ENCODE measurements at regions not wholly inside any gene's neighbourhood (a gene's known extent, or its start where the extent isn't known, plus 50 kb on each side); places are given as distances from the start of the nearest gene placed in this dataset.

GRCh38 chr21:15273244-15273643, 208.4 kb upstream of the NRIP1 start:
- no peak overlapping the region for H3K27ac Mint-ChIP-seq
- no peak for DNase-seq
- no peak for TF ChIP-seq CTCF (IDR thresholded peaks at IDR 0.05)
- H3K4me3 Mint-ChIP-seq: no peak overlapping the region
- ChIA-PET CTCF (no interaction called here), POLR2A (no interaction called here)
- H3K9me3 Mint-ChIP-seq: no peaks in the 10 kb centered on the region
- H3K4me1 Mint-ChIP-seq: no peaks in the 10 kb centered on the region
- H3K27me3 Mint-ChIP-seq: no peaks in the 10 kb centered on the region
- ATAC-seq (ENCODE audit: low read depth): no peak
- intact Hi-C loops (cut with micrococcal nuclease): no loop called here
- H3K36me3 Mint-ChIP-seq (ENCODE audit: low read depth): no peaks in the 10 kb centered on the region

GRCh38 chr21:15274701-15275485, 210.1 kb upstream of the NRIP1 start:
- H3K4me3 Mint-ChIP-seq: no peak overlapping the region
- no peaks in the 10 kb centered on the region for H3K9me3 Mint-ChIP-seq
- no peak overlapping the region for H3K27ac Mint-ChIP-seq
- POLR2A ChIA-PET: no interaction called here
- H3K36me3 Mint-ChIP-seq (ENCODE audit: low read depth): no peaks in the 10 kb centered on the region
- intact Hi-C loops (cut with micrococcal nuclease): no loop called here
- no peaks in the 10 kb centered on the region for H3K4me1 Mint-ChIP-seq
- CTCF ChIA-PET: no interaction called here
- ATAC-seq (ENCODE audit: low read depth): no peak
- no peak for TF ChIP-seq CTCF (IDR thresholded peaks at IDR 0.05)
- no peak for DNase-seq
- H3K27me3 Mint-ChIP-seq: no peaks in the 10 kb centered on the region

GRCh38 chr21:15275615-15276235, 210.9 kb upstream of the NRIP1 start:
- no peaks in the 10 kb centered on the region for H3K36me3 Mint-ChIP-seq (ENCODE audit: low read depth)
- TF ChIP-seq CTCF (IDR thresholded peaks at IDR 0.05): no peak
- POLR2A ChIA-PET: no interaction called here
- CTCF ChIA-PET: no interaction called here
- H3K9me3 Mint-ChIP-seq: no peaks in the 10 kb centered on the region
- H3K27ac Mint-ChIP-seq: no peak overlapping the region
- intact Hi-C loops (cut with micrococcal nuclease): no loop called here
- H3K4me1 Mint-ChIP-seq: no peaks in the 10 kb centered on the region
- DNase-seq: no peak
- H3K4me3 Mint-ChIP-seq: no peak overlapping the region
- H3K27me3 Mint-ChIP-seq: no peaks in the 10 kb centered on the region
- no peak for ATAC-seq (ENCODE audit: low read depth)

GRCh38 chr21:15276243-15276642, 211.4 kb upstream of the NRIP1 start:
- intact Hi-C loops (cut with micrococcal nuclease): no loop called here
- ChIA-PET POLR2A (no interaction called here), CTCF (no interaction called here)
- peaks cover 1% of the 10 kb centered on the region for H3K9me3 Mint-ChIP-seq
- no peak overlapping the region for H3K4me3 Mint-ChIP-seq
- H3K27me3 Mint-ChIP-seq: no peaks in the 10 kb centered on the region
- no peak overlapping the region for H3K27ac Mint-ChIP-seq
- H3K36me3 Mint-ChIP-seq (ENCODE audit: low read depth): no peaks in the 10 kb centered on the region
- no peak for TF ChIP-seq CTCF (IDR thresholded peaks at IDR 0.05)
- no peaks in the 10 kb centered on the region for H3K4me1 Mint-ChIP-seq
- ATAC-seq (ENCODE audit: low read depth) (no peak), DNase-seq (no peak)

GRCh38 chr21:15277466-15277865, 212.7 kb upstream of the NRIP1 start:
- no peak for TF ChIP-seq CTCF (IDR thresholded peaks at IDR 0.05)
- CTCF ChIA-PET: no interaction called here
- DNase-seq: no peak
- no peak overlapping the region for H3K27ac Mint-ChIP-seq
- H3K4me1 Mint-ChIP-seq: no peaks in the 10 kb centered on the region
- intact Hi-C loops (cut with micrococcal nuclease): no loop called here
- no peak for ATAC-seq (ENCODE audit: low read depth)
- no peaks in the 10 kb centered on the region for H3K36me3 Mint-ChIP-seq (ENCODE audit: low read depth)
- H3K9me3 Mint-ChIP-seq: peaks cover 2% of the 10 kb centered on the region
- POLR2A ChIA-PET: no interaction called here
- no peaks in the 10 kb centered on the region for H3K27me3 Mint-ChIP-seq
- no peak overlapping the region for H3K4me3 Mint-ChIP-seq

All from activated B cell treated with CpG ODN at 0.5 μM for 24 hours (primary cell).